ENCODE measurements at regions not wholly inside any gene's neighbourhood (a gene's known extent, or its start where the extent isn't known, plus 50 kb on each side); places are given as distances from the start of the nearest gene placed in this dataset.

- TF ChIP-seq, protein P1, sequence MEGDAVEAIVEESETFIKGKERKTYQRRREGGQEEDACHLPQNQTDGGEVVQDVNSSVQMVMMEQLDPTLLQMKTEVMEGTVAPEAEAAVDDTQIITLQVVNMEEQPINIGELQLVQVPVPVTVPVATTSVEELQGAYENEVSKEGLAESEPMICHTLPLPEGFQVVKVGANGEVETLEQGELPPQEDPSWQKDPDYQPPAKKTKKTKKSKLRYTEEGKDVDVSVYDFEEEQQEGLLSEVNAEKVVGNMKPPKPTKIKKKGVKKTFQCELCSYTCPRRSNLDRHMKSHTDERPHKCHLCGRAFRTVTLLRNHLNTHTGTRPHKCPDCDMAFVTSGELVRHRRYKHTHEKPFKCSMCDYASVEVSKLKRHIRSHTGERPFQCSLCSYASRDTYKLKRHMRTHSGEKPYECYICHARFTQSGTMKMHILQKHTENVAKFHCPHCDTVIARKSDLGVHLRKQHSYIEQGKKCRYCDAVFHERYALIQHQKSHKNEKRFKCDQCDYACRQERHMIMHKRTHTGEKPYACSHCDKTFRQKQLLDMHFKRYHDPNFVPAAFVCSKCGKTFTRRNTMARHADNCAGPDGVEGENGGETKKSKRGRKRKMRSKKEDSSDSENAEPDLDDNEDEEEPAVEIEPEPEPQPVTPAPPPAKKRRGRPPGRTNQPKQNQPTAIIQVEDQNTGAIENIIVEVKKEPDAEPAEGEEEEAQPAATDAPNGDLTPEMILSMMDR (IDR thresholded peaks at IDR 0.05), result no peak
- no peak for TF ChIP-seq POLR2A (IDR thresholded peaks at IDR 0.05)
These were observed 73.8 kb upstream of the ARID2 start for GRCh38 chr12:45655743-45656142.
